Erythroblast (primary cell): ENCODE measurements at regions not wholly inside any gene's neighbourhood (a gene's known extent, or its start where the extent isn't known, plus 50 kb on each side); places are given as distances from the start of the nearest gene placed in this dataset.

ENCODE experiments used
- GATA1 ChIP-seq: IDR thresholded peaks from 2 replicates; pipeline ENCODE4 v1.6.1; 2011; ENCODE audit warnings: low read depth, mild to moderate bottlenecking, control low read depth, low read length, moderate library complexity
- POLR2A ChIP-seq: IDR thresholded peaks from 2 replicates; pipeline ENCODE4 v1.6.1; 2011; ENCODE audit warnings: mild to moderate bottlenecking, low read length

DNA sequence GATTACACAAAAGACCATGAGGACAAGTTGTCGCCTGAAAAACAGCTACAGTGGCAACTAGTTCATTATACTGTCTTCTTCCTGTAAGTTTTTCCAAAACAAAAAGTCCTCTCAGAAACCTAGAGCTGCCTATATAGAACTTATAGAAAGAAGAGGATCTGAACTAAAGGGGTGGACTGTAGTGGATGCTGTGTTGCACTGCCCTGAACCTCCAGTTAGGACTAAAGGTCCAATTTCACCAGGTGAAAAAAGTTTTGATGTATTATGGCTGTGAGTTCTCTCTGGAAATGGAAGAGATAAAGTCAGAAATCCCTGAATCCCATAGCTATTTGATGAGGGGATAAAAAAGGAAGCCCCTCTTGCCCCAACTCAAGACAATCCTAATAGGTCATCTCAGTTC, 56.6 kb upstream of the TSHZ2 start:
- TF ChIP-seq POLR2A (no peak), GATA1 (no peak)
